Esophagus muscularis mucosa (tissue), 4 donors: ENCODE measurements at regions not wholly inside any gene's neighbourhood (a gene's known extent, or its start where the extent isn't known, plus 50 kb on each side); places are given as distances from the start of the nearest gene placed in this dataset.

ENCODE experiments used
- CTCF ChIP-seq, 3 experiments: fragments of 200-600 bp in 2 of 3; fragments of 450-650 bp in 1 of 3; sonication (generic) in 2 of 3; IDR thresholded peaks; one replicate each; pipeline ENCODE4 v1.5.1; 2017 to 2019; ENCODE audit warnings: antibody characterized with exemption in 3 of 3, mild to moderate bottlenecking in 2 of 3, moderate library complexity in 1 of 3
- EP300 ChIP-seq: sonication (generic); formaldehyde crosslinking; IDR thresholded peaks from one replicate; pipeline ENCODE4 v1.6.1; 2017; ENCODE audit warnings: antibody characterized with exemption
- POLR2A ChIP-seq: fragments of 450-650 bp; IDR thresholded peaks from one replicate; pipeline ENCODE4 v1.6.1; 2017; ENCODE audit warnings: antibody characterized with exemption, moderate library complexity, mild to moderate bottlenecking, low read depth
- POLR2AphosphoS5 ChIP-seq, 2 donors: sonication (generic); formaldehyde crosslinking; IDR thresholded peaks; one replicate each; pipeline ENCODE4 v1.6.1; 2017; ENCODE audit warnings: antibody characterized with exemption in 2 of 2

- TF ChIP-seq CTCF (IDR thresholded peaks at IDR 0.05) (no peak), POLR2A (no peak), POLR2AphosphoS5 (IDR thresholded peaks at IDR 0.05) (no peak), EP300 (no peak)
These were observed 446.7 kb upstream of the CCDC196 start for GRCh38 chr14:66039495-66039894.
